NCI-H748 treated with DMSO at 0.1 percent for 48 hours (cell line): ENCODE measurements at regions not wholly inside any gene's neighbourhood (a gene's known extent, or its start where the extent isn't known, plus 50 kb on each side); places are given as distances from the start of the nearest gene placed in this dataset.

ENCODE experiments used
- DNase-seq: peaks from one replicate; lab custom pipeline; 2025; lab: John Stamatoyannopoulos, UW

GRCh38 chr17:12530161-12530560 is 135.5 kb upstream of the MYOCD start:
- no peak for DNase-seq

- DNase-seq: no peak
Observed at GRCh38 chr17:12536021-12536420, 129.7 kb upstream of the MYOCD start.

GRCh38 chr17:12536472-12536871 is 129.2 kb upstream of the MYOCD start:
- no peak for DNase-seq

GRCh38 chr17:12537436-12537835 is 128.3 kb upstream of the MYOCD start:
- no peak for DNase-seq

GRCh38 chr17:12538003-12538402 is 127.7 kb upstream of the MYOCD start:
- DNase-seq: no peak

- DNase-seq: peak; percentile 11
Observed at GRCh38 chr17:12545877-12546513, 119.7 kb upstream of the MYOCD start.

- DNase-seq: no peak
Observed at GRCh38 chr17:12546983-12547382, 118.7 kb upstream of the MYOCD start.

GRCh38 chr17:12547831-12548230 is 117.9 kb upstream of the MYOCD start:
- DNase-seq: no peak

GRCh38 chr17:12548558-12548957 is 117.1 kb upstream of the MYOCD start:
- no peak for DNase-seq

- no peak for DNase-seq
Observed at GRCh38 chr17:12549499-12550041, 116.1 kb upstream of the MYOCD start.

GRCh38 chr17:12553625-12554024 is 112.1 kb upstream of the MYOCD start:
- DNase-seq: no peak

GRCh38 chr17:12554251-12554650 is 111.4 kb upstream of the MYOCD start:
- DNase-seq: no peak

GRCh38 chr17:12566291-12566690 is 99.4 kb upstream of the MYOCD start:
- DNase-seq: no peak

GRCh38 chr17:12567077-12568053 is 98.3 kb upstream of the MYOCD start:
- DNase-seq: no peak

- DNase-seq: no peak
Observed at GRCh38 chr17:12568358-12569251, 97.1 kb upstream of the MYOCD start.

GRCh38 chr17:12571606-12572005 is 94.1 kb upstream of the MYOCD start:
- DNase-seq: no peak

- no peak for DNase-seq
Observed at GRCh38 chr17:12574525-12574924, 91.2 kb upstream of the MYOCD start.

GRCh38 chr17:12575641-12576040 is 90.0 kb upstream of the MYOCD start:
- no peak for DNase-seq

- DNase-seq: no peak
Observed at GRCh38 chr17:12579288-12579687, 86.4 kb upstream of the MYOCD start.

- no peak for DNase-seq
Observed at GRCh38 chr17:12580640-12581039, 85.0 kb upstream of the MYOCD start.

- no peak for DNase-seq
Observed at GRCh38 chr17:12584727-12585126, 81.0 kb upstream of the MYOCD start.

GRCh38 chr17:12588531-12588930 is 77.2 kb upstream of the MYOCD start:
- no peak for DNase-seq
